WERI-Rb-1 (cell line): ENCODE measurements at regions not wholly inside any gene's neighbourhood (a gene's known extent, or its start where the extent isn't known, plus 50 kb on each side); places are given as distances from the start of the nearest gene placed in this dataset.

Source experiments
- DNase-seq: peaks from one replicate; pipeline ENCODE4 v3.0.0-alpha.2; 2020
- H3K27ac ChIP-seq: fragments of 250-450 bp; sonication (Bioruptor Pico); 2 replicates; pipeline ENCODE4 v1.5.1; 2020; ENCODE audit warnings: mild to moderate bottlenecking, moderate library complexity
- H3K27me3 ChIP-seq: fragments of 250-450 bp; sonication (Bioruptor Pico); 2 replicates; pipeline ENCODE4 v1.5.1; 2021; ENCODE audit warnings: mild to moderate bottlenecking, low read depth, moderate library complexity; ENCODE audit not compliant: insufficient read depth, severe bottlenecking
- H3K36me3 ChIP-seq: fragments of 250-450 bp; sonication (Bioruptor Pico); 2 replicates; pipeline ENCODE4 v1.5.1; 2020; ENCODE audit warnings: mild to moderate bottlenecking, moderate library complexity
- H3K4me3 ChIP-seq: 2 replicates; pipeline ENCODE4 v1.5.1; 2011; ENCODE audit warnings: low read depth, mild to moderate bottlenecking, control low read depth, low read length
- H3K9me3 ChIP-seq: fragments of 250-450 bp; sonication (Bioruptor Pico); 2 replicates; pipeline ENCODE4 v1.5.1; 2021; ENCODE audit warnings: mild to moderate bottlenecking, moderate library complexity; ENCODE audit not compliant: severe bottlenecking
- CTCF ChIP-seq: IDR thresholded peaks from 2 replicates; pipeline ENCODE4 v1.5.1; 2011; ENCODE audit warnings: low read depth, mild to moderate bottlenecking, control low read depth, inconsistent platforms, low read length

DNA sequence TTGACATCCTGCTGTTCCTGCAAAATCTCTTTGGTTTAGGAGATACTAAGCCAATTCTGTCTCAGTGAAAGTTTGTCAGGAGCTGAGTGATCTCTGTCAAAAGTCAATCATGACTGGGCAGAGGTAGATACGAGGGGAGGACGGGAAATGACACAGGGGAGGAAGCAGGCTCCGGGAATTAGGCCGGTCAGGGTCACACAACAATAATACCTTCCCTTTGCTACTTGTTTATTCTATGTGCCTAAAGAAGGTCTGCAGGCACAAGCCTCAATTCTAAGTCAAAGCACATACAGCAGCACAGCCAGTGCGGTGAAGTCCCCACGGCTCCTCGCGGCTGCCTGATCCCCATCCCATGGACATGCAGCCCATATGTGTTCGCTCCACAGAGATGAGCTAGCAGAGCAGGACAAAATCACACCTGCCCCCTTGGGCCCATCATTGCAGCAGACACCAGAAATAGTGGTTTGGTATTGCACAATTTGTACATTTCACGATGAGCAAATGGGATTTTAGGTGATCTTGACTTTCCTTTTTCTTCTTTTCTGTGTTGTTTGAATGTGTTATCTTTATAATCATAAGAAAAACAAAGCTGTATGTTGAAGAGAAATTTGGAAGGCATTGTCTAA, 141.4 kb downstream of the VAPA start:
- Histone ChIP-seq H3K4me3 (no peak overlapping the region), H3K27me3 (no peaks in the 10 kb centered on the region), H3K27ac (peak overlapping the region; percentile 74), H3K9me3 (no peaks in the 10 kb centered on the region), H3K36me3 (no peaks in the 10 kb centered on the region)
- DNase-seq, result no peak
- TF ChIP-seq CTCF, result no peak

DNA sequence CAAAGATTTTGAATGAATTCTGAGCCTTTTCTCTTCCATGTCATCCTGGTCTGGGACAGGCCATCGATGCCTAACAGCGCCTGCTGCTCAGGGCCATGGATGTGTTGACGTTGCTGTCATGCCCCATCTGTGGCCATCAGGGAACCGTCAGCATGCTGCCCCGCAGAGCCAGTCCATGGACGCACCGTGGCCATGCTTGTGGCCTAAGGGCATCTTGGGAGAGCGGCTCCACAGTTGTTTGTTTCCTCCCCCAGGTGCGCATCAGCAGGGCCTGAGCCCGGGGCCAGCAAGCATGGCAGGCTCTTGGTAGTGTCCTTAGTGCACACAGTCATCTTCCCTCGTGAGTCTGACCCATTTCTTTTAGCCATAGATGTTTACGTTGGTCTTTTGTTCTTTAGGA, 142.7 kb downstream of the VAPA start:
- no peaks in the 10 kb centered on the region for H3K36me3 ChIP-seq
- H3K9me3 ChIP-seq, result no peaks in the 10 kb centered on the region
- no peak for DNase-seq
- no peak overlapping the region for H3K27ac ChIP-seq
- H3K4me3 ChIP-seq, result no peak overlapping the region
- no peaks in the 10 kb centered on the region for H3K27me3 ChIP-seq
- TF ChIP-seq CTCF, result no peak

DNA sequence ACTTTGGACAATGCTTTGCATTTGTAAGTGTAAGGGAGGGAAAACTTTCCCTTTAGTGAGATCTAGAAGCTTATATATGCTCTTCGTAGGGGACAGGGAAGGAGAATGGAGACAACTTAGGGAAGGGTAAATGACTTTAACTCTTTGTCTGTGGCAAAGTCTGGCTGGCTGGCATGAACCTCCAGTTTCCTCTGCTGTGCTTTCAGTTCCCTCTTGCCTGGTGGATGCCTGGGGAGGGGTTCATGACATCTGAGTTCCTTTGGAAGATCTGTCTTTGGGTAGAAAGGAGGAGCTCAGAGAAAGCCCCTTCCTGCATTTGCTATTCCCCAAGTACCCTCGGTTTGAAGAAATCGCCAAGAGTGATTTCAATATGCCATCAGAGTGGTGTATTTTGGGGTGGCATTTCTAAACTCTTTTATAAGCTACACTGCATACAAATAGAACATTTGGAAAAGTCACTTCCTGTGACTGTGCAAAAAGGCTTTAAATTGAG, 143.6 kb downstream of the VAPA start:
- H3K4me3 ChIP-seq, result no peak overlapping the region
- DNase-seq, result no peak
- no peaks in the 10 kb centered on the region for H3K27me3 ChIP-seq
- no peaks in the 10 kb centered on the region for H3K9me3 ChIP-seq
- H3K36me3 ChIP-seq, result no peaks in the 10 kb centered on the region
- no peak for TF ChIP-seq CTCF
- H3K27ac ChIP-seq, result no peak overlapping the region

GRCh38 chr18:10057894-10058791, 144.3 kb downstream of the VAPA start:
- no peaks in the 10 kb centered on the region for H3K27me3 ChIP-seq
- no peaks in the 10 kb centered on the region for H3K9me3 ChIP-seq
- no peak for DNase-seq
- H3K4me3 ChIP-seq, result no peak overlapping the region
- no peak for TF ChIP-seq CTCF
- no peak overlapping the region for H3K27ac ChIP-seq
- no peaks in the 10 kb centered on the region for H3K36me3 ChIP-seq

- no peak for TF ChIP-seq CTCF
These were observed 146.0 kb downstream of the VAPA start for GRCh38 chr18:10059610-10060468.

More at GRCh38 chr18:10059610-10060468, 146.0 kb downstream of the VAPA start:
- Histone ChIP-seq H3K9me3 (no peaks in the 10 kb centered on the region), H3K27ac (no peak overlapping the region), H3K27me3 (no peaks in the 10 kb centered on the region), H3K36me3 (no peaks in the 10 kb centered on the region), H3K4me3 (no peak overlapping the region)
- no peak for DNase-seq
